ENCODE measurements at regions not wholly inside any gene's neighbourhood (a gene's known extent, or its start where the extent isn't known, plus 50 kb on each side); places are given as distances from the start of the nearest gene placed in this dataset.

- TF ChIP-seq CTCF (conservative IDR thresholded peaks at IDR 0.05; ENCODE audit: low read length) (no peak), EZH2phosphoT487 (IDR thresholded peaks at IDR 0.05; ENCODE audit: borderline replicate concordance, low read depth, low read length) (no peak)
Measured at GRCh38 chr7:115136796-115137443, 215.0 kb downstream of the MDFIC start.
